Frontal cortex (tissue), 3 donors: ENCODE measurements at regions not wholly inside any gene's neighbourhood (a gene's known extent, or its start where the extent isn't known, plus 50 kb on each side); places are given as distances from the start of the nearest gene placed in this dataset.
"Not testable (repeated sequence)": the region's sequence is repeated elsewhere in the genome, so short reads cannot be mapped to it uniquely, and the experiment has no call there.

Experiments used
- DNase-seq, 2 donors: peaks; one replicate each; pipeline ENCODE4 v3.0.0; 2012; ENCODE audit warnings: low spot score in 2 of 2
- FAIRE-seq: peaks from 2 replicates; lab custom pipeline; 2012; peaks lifted over from hg19 to GRCh38; lab: Jason Lieb, UNC
- donor health status: control.
- donor health status: control.
- donor health status: control.

- DNase-seq, result no peak
Measured at GRCh38 chr1:172939475-172939874, 111.3 kb downstream of the TNFSF18 start.

GRCh38 chr1:172940174-172940855 lies 110.4 kb downstream of the TNFSF18 start:
- FAIRE-seq (no peak), DNase-seq (no peak)

More at GRCh38 chr1:172939475-172939874, 111.3 kb downstream of the TNFSF18 start:
- no peak for FAIRE-seq

- FAIRE-seq, result no peak
- DNase-seq, result no peak
Measured at GRCh38 chr1:172941471-172941870, 109.3 kb downstream of the TNFSF18 start.

- DNase-seq (no peak), FAIRE-seq (no peak)
Measured at GRCh38 chr1:172941945-172942344, 108.8 kb downstream of the TNFSF18 start.

- not testable (repeated sequence) for FAIRE-seq, DNase-seq
Measured at GRCh38 chr1:172943138-172943537, 107.6 kb downstream of the TNFSF18 start.

- FAIRE-seq (no peak), DNase-seq (no peak)
Measured at GRCh38 chr1:172944931-172945330, 105.8 kb downstream of the TNFSF18 start.

GRCh38 chr1:172946814-172947507 lies 103.8 kb downstream of the TNFSF18 start:
- FAIRE-seq (no peak), DNase-seq (no peak)

- DNase-seq, result no peak
- FAIRE-seq, result no peak
Measured at GRCh38 chr1:172948457-172948856, 102.3 kb downstream of the TNFSF18 start.

GRCh38 chr1:172949096-172949495 lies 101.6 kb downstream of the TNFSF18 start:
- FAIRE-seq, result no peak

GRCh38 chr1:172950528-172950927 lies 100.2 kb downstream of the TNFSF18 start:
- DNase-seq (no peak), FAIRE-seq (no peak)

More at GRCh38 chr1:172949096-172949495, 101.6 kb downstream of the TNFSF18 start:
- no peak for DNase-seq

GRCh38 chr1:172951730-172952365 lies 98.9 kb downstream of the TNFSF18 start:
- no peak for DNase-seq
- no peak for FAIRE-seq

GRCh38 chr1:172952516-172952915 lies 98.2 kb downstream of the TNFSF18 start:
- no peak for DNase-seq
- no peak for FAIRE-seq

- FAIRE-seq, result no peak
- DNase-seq, result no peak
Measured at GRCh38 chr1:172954476-172955150, 96.1 kb downstream of the TNFSF18 start.

- FAIRE-seq (no peak), DNase-seq (no peak)
Measured at GRCh38 chr1:172955161-172955815, 95.5 kb downstream of the TNFSF18 start.

- FAIRE-seq, result no peak
Measured at GRCh38 chr1:172956871-172957270, 93.9 kb downstream of the TNFSF18 start.

GRCh38 chr1:172957491-172957890 lies 93.2 kb downstream of the TNFSF18 start:
- FAIRE-seq (no peak), DNase-seq (no peak)

More at GRCh38 chr1:172956871-172957270, 93.9 kb downstream of the TNFSF18 start:
- no peak for DNase-seq

GRCh38 chr1:172959571-172959970 lies 91.2 kb downstream of the TNFSF18 start:
- DNase-seq (no peak), FAIRE-seq (no peak)

GRCh38 chr1:172960019-172960418 lies 90.7 kb downstream of the TNFSF18 start:
- DNase-seq (no peak), FAIRE-seq (no peak)

- DNase-seq (no peak), FAIRE-seq (no peak)
Measured at GRCh38 chr1:172960454-172961208, 90.1 kb downstream of the TNFSF18 start.
